Glomerular visceral epithelial cell (primary cell): ENCODE measurements at regions not wholly inside any gene's neighbourhood (a gene's known extent, or its start where the extent isn't known, plus 50 kb on each side); places are given as distances from the start of the nearest gene placed in this dataset.

ENCODE experiments used
- DNase-seq: peaks from one replicate; pipeline ENCODE4 v3.0.0-alpha.2; 2016; ENCODE audit errors: extremely low spot score

DNA sequence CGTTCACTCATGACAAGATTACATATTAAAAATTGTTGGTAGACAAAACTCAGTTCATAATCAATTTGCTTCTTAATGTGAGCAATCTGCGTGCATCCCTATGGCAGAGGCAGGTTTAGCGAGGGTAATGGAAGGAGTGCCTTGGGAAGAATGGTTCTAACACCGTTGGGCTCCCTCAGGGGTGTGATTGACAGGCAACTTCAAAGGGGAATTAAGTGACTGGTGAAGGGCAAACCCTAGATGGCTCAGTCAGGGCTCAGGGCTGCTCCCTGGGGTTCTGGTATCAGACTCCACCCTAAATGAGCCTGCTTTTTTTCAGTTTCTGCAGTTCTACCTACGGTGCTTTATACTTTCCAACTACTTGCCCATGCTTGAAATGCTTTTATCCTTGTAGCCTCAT, 419.5 kb upstream of the CELF4 start:
- DNase-seq = no peak

DNA sequence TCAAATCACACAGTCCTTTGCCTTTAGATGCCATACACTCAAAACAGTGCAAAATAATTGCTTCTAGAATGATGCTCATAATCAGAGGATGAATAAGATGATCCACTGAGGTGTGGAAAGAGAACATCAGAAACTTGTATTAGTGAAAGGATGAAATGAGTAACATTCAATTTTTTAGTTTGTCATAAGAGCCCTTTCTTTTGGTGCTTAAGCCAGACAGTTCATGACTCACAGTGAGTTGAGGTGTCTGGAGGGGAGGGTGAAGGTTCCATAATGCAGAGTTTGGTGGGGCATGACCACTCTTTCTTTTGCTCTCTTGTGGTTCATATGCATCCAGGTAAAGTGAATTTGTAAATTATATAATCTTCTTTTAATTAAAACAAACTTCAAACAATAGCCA, 415.0 kb upstream of the CELF4 start:
- no peak for DNase-seq

DNA sequence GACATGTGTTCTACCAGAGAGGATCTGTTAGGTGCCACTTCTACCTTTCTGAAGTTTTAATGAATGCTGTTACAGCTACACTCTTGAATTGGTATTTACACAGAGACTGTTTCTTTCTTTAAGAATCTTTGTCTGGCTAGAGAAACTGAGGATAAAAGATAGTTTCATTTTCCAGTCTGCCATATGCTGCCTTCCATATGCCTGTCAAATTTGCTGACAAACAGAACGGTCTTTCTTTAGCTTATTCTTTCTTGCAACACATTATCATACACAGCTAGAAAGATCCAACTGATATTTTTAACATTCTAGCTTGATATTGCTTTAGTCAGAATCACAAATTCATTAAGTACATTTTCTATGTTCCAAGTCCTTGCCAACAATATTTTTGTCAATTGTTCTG, 409.8 kb upstream of the CELF4 start:
- DNase-seq = no peak

DNA sequence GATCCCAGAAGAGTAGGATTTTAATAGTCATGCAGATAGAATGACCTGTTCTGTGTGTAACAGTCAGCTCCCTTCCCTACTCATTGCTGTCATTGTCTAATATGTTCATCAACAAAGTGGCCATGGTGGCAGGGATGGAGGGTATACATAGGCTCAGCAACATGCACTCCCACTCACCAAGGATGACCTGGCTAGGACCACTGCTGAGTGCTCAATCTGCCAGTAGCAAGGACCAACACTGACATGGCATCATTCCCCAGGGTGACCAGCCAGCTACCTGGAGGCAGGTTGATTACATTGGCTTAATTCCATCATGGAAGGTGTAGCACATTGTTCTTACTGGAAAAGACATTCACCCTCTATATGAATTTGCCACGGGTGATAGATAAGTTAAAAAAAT, 401.7 kb upstream of the CELF4 start:
- no peak for DNase-seq

DNA sequence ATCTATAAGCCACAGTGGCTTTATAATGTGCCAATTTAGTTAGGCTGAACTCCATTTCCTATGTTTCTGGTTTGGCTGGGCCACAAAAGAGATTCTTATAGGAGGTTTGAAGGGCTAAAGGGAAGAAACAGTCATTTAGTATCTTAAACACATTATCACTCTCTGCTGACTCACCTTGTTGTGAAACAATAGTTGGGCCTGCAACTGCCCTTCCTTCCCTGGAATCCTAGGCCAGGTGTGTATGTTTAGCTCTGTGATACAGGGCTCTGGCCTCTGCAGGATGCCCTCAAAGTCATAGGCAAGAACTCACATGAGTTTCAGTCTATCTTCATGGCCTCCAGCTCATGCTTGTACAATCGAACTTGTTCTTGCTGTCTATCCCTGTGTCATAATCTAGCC, 400.0 kb upstream of the CELF4 start:
- DNase-seq = no peak

DNA sequence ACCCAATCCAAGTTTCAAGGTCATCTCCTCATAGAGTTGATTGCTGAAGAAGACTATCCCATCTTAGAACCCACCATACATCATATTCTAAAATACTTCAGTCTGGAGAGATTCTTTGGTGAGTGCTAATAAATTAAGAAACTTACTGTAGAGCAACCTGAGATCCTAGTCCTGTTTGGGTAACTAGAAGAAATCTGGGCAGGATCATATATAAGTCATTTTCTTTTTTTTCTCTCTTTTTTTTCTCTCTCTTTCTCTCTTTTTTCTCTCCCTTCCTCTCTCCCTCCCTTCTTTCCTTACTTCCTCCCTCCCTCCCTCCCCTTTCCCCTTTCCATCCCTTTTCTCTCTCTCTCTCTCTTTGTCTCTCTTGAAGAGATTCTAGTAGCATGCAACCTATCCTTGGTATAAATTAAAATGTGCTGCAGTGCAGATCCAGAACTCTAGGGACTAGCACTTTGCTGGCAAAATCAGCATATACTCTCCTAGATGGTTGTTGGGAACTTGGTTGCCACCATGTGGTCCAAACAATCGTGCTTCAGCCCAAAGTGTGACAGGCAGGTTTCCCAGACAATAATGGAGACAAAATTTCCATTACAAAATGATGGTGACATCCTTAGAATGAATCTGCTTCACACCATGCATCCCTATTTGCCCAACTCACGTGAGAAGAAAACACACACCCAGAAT, 399.4 kb upstream of the CELF4 start:
- DNase-seq = no peak

DNA sequence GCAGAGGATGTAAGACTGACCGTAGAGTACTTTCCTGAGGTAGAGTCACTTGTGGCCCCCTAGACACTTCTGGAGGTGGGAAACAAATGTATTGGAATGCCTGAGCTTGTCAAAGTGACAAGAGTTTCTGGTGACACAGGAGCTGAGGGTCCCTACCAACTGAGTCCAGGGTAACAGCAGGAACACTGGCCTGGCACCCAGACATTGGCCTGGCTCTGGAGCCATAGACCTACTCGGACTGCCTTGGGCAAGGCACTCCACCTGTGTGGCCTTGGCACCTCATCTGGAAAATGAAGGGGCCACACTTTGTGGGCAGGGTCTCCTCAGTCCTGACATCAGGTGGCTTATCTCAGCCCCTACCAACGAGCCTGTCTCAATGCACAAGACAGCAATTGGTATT, 398.2 kb upstream of the CELF4 start:
- DNase-seq = no peak

DNA sequence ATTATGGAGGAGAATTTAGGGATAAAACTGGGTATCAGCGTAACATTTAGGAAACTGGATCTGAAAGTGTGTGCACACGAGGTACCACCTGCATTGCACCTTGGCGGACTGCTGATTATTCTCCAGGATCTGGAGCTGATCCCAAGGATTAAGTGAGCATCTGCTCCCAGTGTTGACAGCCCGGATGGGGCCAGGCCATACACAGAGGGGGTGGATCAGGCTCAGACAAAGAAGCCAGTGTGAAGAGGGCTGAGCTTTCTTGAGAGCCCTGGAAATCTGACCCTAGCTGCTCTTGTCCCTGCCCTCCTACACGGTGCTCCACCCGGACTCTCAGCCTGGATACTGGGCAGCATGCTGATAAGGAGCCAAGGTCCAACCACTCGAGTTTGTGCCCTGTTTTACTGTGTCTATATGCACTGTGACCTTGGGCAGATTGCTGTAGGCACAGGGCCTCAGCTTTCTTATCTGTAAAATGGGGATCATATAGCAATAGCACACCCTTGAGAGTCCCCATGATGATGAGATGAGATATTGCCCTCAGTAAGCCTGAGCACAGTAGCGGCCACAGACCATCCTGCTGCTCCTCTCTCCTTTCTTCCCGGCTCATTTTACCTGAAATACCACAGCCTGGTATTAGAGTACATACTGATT, 396.8 kb upstream of the CELF4 start:
- DNase-seq = no peak

DNA sequence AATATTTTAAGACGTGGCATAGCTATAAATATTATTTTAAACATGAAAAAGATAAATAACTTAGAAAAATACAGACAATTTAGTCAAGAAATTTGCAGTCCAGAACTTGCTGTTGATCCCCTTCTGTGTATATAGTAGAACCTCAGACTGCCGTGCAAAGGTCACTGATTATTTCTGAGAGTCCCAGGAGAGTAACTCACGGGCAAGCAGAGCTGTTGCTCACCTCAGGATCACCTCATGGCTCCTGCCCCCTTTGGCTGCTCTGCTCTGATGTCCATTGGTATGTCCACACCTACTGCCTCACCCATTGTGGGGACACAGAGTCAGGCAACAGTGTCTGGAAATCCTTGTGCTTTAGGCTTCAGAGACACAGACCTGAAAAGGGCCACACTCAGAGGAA, 392.9 kb upstream of the CELF4 start:
- no peak for DNase-seq

DNA sequence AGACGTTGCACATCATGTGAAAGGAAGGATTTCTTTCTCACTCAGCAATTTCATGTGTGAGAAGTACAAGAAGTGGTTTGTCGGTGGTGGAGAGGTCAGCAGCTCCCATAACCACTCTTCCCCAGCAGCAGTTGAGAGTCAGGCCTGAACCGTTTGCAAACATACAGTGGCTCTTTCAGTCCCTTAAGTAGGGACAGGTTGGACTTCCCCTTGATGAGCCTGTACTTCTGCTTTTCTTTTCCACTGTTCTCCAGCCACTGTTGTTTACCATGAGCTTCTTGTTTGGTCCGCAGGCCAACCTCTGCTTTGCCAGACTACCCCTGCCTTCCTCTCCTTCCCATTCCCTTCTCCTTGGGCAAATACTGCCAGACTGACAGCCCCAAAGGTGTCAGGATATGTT, 391.3 kb upstream of the CELF4 start:
- no peak for DNase-seq

DNA sequence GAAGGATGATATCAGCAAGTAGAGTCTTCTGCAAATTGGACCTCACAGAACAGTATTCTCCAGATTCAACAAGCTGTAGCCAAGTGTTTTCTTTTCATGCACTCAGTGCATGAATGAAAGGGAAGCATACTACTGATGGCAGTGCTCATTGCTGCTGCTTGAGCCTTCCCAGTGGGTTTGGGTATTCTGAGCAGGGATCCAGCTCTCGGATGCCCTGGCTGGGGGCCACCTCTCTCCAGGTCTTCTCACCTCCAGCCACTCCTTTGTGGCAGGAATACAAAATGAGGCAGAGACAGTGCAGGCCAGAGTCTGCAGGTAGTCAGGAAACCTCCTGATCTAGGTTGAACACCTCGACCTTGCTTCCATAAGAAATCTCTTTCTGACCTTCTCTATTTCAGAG, 390.4 kb upstream of the CELF4 start:
- DNase-seq = no peak

DNA sequence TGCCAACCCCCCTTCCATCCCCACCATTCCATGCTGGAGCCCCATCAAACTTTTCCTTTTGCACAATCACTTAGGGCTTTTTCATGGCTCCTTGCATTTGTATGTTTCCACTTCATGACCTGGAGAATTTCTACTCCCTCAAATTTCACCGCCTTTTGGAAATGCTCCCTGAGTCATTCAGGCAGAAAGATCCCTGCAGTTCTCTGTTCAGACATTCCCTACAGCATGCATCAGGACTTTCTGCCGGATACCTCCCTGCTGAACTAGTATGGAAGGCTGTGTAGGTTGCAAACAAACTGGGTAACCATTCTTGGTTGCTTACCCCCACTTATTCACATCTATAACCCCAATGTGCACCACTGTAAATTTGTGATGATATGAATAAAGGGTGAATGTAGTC, 389.6 kb upstream of the CELF4 start:
- DNase-seq = no peak

DNA sequence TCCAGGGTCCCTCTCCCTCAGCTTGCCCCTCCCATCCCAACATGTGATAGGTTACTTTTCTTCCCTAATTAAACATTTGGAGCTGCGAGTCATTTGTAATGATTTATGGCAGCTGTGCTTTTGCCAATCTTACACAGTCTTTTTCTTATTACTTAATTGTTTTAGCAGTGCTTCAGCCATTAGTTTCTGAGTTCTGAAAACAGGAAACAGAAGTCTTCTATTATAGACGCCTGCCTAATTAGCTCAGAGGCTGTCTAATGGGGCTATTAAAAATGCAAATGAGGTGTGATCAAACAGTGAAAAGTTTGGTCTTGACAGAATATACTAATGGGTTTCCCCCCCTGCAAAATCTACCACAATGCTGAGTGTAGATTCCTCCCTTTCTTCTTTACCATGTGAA, 388.3 kb upstream of the CELF4 start:
- no peak for DNase-seq

DNA sequence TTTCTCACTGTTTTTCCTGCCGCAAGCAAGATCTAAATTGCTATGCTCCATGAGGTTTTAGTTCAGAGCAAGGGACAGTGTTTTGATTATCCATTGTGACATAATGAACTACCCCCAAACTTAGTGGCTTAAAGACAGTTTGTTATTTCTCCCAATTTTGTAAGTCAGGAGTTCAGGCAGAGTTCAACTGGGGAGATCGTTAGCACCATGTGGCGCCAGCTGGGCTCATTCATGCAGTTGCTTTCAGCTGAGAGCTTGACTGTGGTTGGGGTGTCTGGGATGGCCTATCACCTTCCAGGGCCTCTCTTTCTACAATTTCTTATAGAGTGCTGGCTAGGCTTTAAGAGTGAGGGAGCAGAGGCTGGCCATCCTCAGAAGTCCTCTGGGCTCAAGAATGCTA, 382.9 kb upstream of the CELF4 start:
- DNase-seq = no peak

DNA sequence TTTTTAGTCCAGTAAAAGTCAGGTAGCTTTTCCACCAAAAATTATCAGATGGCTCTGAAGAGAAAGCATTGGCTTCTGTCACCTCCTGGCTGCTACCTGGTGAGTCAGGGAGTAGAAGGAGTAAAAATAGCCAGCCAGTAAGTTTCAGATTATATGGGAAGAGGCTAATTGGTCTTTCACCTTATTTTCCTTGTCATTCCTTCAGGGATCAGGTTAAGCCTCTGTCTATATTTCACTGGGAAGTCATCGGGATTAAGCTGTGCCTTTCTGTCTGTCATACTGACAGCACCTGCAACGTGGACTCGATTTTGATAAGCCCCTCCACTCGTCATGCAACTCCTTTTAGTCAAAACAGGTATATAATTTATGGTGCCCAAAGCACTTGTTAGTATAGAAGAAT, 380.7 kb upstream of the CELF4 start:
- DNase-seq = no peak

DNA sequence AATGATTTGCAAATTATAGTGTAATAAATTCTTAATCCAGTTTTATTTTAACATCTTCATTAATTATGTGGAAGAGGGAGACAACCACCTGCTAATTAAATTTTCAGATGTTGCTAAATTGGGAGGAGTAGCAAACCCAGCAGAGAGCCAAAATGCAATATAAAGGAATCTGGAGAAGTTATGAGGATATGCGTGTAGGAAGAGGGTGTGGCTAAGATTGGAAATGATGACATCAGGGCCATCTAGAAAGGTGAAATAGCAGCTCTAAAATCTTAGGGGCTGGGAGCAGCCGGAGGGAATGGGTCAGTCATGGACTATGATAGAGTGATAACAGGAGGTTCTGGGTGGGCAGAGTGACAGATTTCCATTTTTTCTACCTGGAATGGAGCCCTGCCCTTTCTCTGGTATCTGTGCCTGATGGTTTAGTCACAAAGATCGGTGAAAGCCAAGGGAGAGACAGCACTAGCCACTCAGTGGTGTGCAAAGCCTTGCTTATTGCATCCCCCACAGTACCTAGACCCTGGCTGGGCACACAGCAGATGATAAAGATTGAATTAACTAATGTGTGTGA, 379.2 kb upstream of the CELF4 start:
- DNase-seq = no peak

DNA sequence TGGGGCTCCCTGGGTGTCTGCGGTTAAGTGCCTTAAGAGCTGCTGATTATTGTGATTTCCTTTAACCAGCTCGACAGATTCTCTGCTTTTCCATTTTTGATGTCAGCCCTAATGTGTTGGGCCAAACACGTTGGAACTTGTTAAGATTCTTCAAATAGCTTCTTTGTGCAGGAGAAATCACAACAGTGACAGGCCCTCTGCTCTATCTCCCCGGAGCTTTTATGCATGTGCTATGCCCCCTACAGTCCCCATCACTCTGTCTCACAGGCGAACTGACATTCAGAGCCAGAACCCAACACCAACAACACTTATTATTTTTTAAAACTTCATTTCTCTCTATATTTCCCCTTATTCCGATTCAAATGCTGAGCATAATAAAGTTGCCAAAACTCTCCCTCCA, 371.7 kb upstream of the CELF4 start:
- DNase-seq = no peak

DNA sequence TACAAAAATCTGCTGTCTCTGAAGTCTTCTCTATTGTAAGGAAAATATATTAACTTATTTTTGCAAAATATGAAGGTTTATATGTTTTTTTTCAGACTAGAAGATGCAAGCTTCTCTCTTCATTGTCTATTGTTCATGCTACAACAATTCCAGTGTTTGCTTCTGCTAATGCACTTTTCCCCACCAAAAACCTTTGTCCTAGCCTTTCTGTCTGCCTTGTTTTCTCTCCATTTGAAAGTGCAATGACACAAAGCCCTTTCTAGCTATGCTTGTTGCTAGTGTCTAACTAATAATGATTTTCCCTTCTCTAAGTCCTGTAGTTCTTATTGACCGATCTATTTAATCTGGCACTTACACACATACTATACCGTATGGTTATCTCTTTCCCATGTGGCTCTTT, 369.5 kb upstream of the CELF4 start:
- no peak for DNase-seq

DNA sequence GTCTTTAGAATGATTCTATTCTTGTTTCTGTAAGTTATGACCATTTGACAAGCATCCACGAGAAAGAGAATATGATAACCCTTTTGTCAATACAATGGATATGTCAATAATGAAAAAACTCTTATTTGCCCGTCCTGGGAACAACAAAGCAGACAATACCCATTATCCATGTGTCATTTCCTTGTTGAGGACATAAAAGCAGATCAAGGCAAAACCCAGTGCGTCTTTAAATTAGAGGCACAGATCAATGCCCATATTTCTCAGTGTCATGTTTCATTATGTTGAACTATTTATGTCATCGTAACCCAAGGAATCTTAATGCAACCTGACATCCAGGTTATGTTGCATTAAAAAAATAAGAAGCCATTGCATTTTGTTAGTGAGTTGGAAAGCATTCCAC, 365.0 kb upstream of the CELF4 start:
- no peak for DNase-seq

DNA sequence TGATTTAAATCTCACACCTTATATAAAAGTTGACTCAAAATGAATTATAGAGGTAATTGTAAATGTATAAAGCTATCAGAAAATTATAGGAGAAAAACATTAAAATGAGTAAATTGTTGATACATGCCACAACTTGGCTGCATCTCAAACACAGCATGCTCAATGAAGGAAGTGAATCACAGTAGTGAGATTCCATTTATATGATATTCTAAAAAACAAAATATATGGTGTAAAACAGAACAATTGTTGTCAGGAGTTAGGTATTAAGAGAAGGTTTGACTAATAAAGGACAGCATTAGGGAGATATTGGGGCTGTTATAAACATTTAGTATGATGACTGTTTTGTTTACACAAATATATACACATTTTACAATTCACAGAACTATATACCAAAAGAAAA, 356.6 kb upstream of the CELF4 start:
- DNase-seq = no peak

DNA sequence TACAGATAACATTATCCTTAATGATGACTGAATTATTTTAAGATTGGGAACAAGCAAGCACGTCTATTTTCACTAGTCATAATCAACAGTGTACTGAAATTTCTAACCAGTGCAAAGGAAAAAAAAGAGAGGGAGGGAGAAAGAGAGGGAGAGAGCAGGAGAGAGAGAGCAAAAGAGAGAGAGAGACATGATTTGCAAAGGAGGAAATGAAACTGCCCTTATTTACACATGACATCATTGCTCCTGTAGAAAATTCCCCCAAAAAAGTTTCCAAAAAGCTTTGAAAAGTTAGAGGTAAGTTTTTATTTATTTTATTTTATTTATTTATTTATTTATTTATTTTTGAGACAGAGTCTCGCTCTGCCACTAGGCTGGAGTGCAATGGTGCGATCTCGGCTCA, 355.3 kb upstream of the CELF4 start:
- DNase-seq = no peak

DNA sequence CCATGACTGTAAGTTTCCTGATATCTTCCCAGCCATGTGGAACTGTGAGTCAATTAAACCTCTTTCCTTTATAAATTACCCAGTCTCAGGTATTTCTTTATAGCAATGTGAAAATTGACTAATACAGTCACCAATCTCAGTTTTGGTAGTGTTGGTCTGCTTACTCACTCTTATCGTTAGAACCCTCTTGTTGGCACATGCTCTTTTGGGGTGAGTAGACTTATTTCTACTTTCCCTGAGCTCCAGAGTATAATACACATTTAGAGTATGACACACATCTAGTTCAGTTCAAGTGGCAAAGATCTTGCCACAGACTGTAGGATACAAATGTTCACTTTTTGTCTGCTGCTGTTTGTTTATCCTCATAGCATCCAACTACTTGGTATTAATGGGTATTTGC, 347.5 kb upstream of the CELF4 start:
- no peak for DNase-seq

DNA sequence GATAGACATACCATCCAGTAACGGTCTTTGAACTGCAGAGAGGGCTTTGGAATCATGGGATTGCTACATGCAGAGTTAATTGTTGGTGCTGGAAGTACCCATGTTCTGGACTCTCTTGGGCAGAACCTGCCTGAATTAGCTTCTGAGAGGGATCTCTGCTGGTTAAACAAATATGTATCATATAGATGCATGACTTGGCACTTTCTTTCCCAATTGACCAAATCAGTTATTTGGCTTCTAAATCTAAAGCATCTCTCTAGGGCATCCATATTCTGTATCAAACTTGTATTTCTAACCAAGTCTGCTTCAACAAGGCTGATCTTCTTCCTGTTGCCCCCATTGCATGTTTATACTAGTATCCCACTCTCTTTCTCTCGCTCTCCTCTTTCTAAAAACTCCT, 336.7 kb upstream of the CELF4 start:
- DNase-seq = no peak

DNA sequence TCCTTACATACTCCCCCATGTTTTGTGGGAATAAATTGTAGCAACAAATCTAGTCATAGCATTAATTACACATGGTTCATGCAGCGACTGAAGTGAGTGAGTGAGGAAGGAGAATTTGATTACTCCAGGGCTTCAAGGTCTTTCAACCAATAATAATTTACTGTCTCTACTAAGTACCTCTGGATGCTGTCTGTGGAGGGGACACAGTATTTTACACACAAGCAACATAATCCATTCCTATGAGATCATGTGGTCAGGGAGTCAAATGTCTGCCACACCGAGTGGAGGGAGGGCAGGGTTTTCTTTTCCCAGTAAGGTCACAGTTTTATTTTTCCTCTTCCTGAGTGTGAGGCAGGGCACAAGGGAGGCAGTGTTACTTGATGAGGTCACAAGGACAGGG, 334.7 kb upstream of the CELF4 start:
- DNase-seq = no peak
